HG02852 (cell line): ENCODE measurements at regions not wholly inside any gene's neighbourhood (a gene's known extent, or its start where the extent isn't known, plus 50 kb on each side); places are given as distances from the start of the nearest gene placed in this dataset.

ENCODE experiments used
- ATAC-seq: cut with Tn5 transposase; IDR thresholded peaks from one replicate; pipeline ENCODE4 v1.9.1; 2021; ENCODE audit warnings: mild to moderate bottlenecking, moderate library complexity; ENCODE audit not compliant: unreplicated experiment

DNA sequence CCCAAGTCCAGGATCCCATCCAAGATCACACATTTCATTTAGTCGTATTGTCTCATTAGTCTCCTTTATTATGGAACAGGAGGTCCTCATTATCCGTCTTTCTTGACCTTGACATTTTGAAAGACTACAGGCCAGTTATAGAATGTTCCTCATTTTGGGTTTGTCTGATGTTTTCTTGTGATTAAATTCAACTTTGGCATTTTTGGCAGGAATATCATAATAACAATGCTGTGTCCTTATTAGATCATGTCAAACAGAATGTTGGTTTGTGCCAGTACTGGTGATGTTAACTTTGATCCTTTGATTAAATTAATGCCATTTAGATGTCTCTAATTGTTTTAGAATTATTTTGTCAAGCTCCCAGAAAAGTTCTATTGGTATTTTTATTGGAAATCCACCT lies 106.5 kb upstream of the FRY start:
- ATAC-seq, result no peak

GRCh38 chr13:31927219-31927653 lies 104.3 kb upstream of the FRY start:
- no peak for ATAC-seq

- no peak for ATAC-seq
Observed at GRCh38 chr13:31929031-31929770, 102.4 kb upstream of the FRY start.

DNA sequence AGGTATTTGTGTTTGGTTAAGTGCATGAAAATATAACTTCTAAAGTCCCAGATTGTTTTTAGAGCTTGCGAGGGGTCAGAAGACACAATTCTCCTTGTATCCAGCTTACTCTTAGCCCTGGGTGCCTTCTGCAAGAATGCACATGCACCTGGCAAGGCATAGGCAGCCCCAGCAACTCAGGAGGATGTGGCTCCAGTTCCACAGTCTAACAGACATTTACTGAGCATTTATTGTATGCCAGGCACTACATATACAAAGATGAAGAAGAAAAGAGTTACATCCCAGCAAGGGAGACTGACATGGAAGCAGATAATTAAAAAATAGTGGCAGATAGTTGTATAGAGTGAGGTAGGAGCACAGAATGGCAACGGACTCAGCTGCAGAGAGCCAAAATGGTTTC lies 101.1 kb upstream of the FRY start:
- peak; percentile 30 for ATAC-seq

- peak; percentile 100 for ATAC-seq
Observed at GRCh38 chr13:31930901-31931522, 100.6 kb upstream of the FRY start.

- no peak for ATAC-seq
Observed at GRCh38 chr13:31937436-31937835, 94.1 kb upstream of the FRY start.

DNA sequence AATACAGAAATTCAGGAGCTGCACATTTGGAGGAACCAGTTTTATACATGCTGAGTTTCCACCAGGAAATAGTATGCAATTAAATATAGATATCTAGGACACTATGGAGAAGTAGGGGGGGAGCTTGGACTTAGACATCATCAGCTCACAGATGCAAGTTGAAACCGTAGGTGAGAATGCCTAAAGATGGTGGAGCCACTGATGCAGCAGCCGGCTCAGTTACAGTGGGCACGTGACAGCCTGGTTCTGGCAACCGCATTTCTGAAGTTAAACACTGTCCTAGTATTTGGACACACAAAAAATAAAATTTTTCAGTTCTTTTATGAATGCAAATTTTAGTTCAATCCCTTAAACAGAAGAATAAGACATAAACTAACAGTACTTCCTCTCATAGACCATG lies 91.5 kb upstream of the FRY start:
- no peak for ATAC-seq

GRCh38 chr13:31943591-31943990 lies 88.0 kb upstream of the FRY start:
- ATAC-seq, result no peak

DNA sequence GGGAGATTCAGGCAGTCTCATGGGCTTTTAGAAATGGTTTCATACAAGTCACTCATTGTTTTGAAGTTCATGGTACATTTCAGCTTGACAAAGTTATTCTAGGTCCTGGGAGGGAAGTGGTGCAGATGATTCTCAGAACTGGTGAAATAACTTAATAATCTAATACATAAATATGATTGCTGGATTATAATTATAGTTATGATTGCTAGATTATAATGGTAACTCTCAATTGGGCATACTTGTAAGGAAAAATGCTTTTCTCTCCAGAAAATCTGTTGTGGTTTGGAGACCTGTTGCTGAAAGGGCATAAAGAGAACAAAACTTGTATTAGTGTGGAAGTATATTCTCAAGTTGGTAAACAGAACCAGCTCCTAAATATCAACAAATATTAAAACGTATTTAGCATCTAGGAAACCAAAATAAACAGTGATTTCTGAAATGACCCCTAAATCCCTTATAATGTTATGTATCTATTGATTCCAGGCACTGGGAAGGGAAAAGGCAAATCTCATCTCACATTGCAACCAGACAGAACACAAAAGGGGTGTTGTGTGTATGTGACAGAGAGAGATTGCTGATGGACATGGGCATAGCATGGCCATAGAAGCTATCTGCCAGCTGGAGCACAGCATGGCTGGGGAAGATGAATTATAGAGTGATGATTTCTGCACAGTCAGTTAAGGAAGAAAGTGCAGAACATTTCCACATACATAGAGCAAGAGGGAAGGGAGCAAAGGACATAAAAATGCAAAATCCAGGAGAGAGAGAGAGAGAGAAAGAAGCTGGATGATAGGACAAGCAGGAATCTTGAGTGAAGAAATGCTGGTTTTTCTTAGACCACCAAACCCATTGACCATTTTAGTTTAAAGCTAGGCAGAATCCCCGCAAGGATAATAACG lies 87.1 kb upstream of the FRY start:
- ATAC-seq, result no peak

DNA sequence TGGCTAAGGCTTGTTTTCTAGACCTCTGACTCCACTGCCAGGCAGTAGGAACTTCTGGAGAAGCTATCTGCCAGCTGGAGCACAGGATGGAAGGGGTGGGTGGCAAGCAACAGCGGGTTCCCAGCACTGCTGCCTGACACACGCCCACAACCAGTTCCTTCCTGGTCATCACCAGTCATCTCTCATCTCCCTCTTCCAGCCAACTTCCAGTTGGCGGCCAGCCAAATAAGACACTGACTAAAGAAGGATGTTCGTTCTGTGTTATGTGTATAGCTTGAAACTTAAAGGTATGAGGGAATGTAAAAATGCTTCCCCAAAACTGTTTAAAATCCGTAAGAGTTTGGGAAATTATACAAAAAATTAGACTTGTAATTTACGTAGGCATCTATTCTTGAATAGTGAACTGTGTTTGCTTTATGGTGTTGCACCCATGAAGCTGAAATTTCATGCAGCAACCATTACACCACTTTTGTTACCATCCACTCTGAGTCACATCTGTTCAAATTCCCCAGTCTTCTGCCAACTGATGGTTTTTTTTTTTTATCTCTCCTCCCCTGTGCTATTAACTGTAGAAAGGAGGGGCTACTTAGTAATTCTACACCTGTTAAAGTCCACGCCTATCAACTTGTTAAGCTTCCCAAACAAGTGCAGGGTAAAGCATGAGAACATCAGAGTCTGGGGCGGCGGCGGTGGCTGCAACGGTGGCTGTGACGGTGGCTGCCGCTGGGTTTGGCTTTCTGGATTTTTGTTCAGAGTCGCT lies 86.2 kb upstream of the FRY start:
- no peak for ATAC-seq

- no peak for ATAC-seq
Observed at GRCh38 chr13:31946091-31946770, 85.3 kb upstream of the FRY start.

- ATAC-seq, result no peak
Observed at GRCh38 chr13:31947105-31947504, 84.5 kb upstream of the FRY start.

DNA sequence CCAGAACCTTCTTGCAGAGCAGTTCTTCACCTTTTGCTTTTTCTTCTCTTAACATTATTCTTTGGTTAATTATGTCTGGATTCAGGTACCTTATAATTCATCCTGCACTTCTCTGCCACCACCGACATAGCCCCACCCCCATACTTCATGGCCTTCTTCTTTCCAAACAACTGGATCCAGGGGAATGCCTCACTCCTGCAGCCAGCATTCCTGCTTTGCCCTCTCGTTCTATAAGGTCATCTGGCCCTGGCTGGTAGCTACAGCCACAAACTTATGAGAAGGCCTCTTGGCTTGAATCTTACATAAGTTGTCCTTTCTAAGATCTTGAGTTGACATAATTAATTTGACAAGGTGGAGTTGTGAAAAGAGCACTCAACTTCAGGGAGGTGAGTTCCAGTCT lies 84.1 kb upstream of the FRY start:
- no peak for ATAC-seq

GRCh38 chr13:31949486-31949885 lies 82.1 kb upstream of the FRY start:
- no peak for ATAC-seq

- ATAC-seq, result no peak
Observed at GRCh38 chr13:31950111-31950815, 81.3 kb upstream of the FRY start.

GRCh38 chr13:31951215-31951678 lies 80.3 kb upstream of the FRY start:
- ATAC-seq, result peak; percentile 96

DNA sequence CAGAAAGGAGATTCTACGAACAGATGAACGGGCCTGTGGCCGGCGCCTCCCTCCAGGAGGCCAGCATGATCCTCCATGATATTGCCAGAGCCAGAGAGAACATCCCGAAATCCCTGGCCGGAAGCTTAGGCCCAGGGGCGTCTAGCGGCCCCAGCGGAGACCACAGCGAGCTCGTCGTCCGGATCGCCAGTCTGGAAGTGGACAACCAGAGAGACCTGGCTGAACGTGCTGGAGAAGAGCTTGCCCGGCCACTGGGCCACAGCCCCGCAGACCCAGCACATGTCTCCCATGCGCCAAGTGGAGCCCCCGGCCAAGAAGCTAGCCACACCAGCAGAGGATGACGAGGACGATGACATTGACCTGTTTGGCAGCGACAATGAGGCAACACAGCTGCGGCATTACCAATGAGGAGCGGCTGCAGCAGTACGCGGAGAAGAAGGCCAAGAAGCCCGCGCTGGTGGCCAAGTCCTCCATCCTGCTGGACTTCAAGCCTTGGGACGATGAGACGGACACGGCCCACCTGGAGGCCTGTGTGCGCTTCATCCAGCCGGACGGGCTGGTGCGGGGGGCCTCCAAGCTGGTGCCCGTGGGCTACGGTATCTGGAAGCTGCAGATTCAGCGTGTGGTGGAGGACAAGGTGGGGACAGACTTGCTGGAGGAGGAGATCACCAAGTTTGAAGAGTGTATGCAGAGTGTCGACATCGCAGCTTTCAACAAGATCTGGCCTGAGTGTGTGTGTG lies 78.8 kb upstream of the FRY start:
- ATAC-seq, result no peak

- no peak for ATAC-seq
Observed at GRCh38 chr13:31955101-31955500, 76.5 kb upstream of the FRY start.

DNA sequence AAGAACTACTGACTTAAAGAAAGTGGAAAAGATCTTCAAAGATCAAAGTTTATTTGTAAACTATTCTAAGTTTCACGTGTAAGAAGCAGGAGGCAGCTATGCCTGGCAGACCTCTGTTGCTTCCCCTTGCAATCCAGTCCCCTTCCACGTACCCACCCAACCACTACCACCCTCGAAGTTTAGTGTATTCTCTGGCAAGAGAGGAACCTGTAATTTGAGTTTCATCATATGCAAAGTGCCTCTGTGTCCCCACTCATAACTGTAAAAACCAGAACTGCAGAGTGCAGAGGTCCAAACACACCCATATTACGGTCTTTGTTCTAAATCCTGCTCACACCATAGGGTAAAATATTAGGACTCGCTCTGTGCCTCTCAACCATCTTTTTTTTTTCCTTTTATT lies 75.8 kb upstream of the FRY start:
- no peak for ATAC-seq
